ENCODE measurements at regions not wholly inside any gene's neighbourhood (a gene's known extent, or its start where the extent isn't known, plus 50 kb on each side); places are given as distances from the start of the nearest gene placed in this dataset.

GRCh38 chr9:88926781-88927505 is 64.3 kb upstream of the S1PR3 start:
- no peak overlapping the region for H3K4me3 ChIP-seq (ENCODE audit: insufficient read depth, low read length, poor library complexity, severe bottlenecking)
- H3K27me3 ChIP-seq (ENCODE audit: low read length): no peaks in the 10 kb centered on the region
- H3F3A ChIP-seq (ENCODE audit: insufficient read depth): peaks cover 11% of the 10 kb centered on the region
- H3K4me2 ChIP-seq (ENCODE audit: low read depth, low read length, poor library complexity, severe bottlenecking): peak overlapping the region; percentile 23
- no peak overlapping the region; the same call in 1 of the 2 replicates for H3K27ac ChIP-seq (ENCODE audit: low read depth, low read length)
- H4K20me1 ChIP-seq (ENCODE audit: low read depth, low read length): no peaks in the 10 kb centered on the region
- H3K36me3 ChIP-seq (ENCODE audit: low read length): peaks cover 5% of the 10 kb centered on the region; the same call in 1 of the 2 replicates
- no peaks in the 10 kb centered on the region for H3K9me2 ChIP-seq (replicated peaks; ENCODE audit: insufficient read depth, low read length)
- H3K9ac ChIP-seq (ENCODE audit: low read length): no peak overlapping the region
- no peaks in the 10 kb centered on the region for H3K79me2 ChIP-seq (ENCODE audit: insufficient read depth, low read length)
- no peaks in the 10 kb centered on the region; the same call in 1 of the 2 replicates for H3K9me3 ChIP-seq (ENCODE audit: insufficient read depth, low read length)
- H2AFZ ChIP-seq (ENCODE audit: low read depth, low read length, severe bottlenecking): no peak overlapping the region
- TF ChIP-seq EZH2phosphoT487 (conservative IDR thresholded peaks at IDR 0.05; ENCODE audit: low read length): no peak
- TF ChIP-seq CTCF (IDR thresholded peaks at IDR 0.05; ENCODE audit: insufficient read depth, low read length, poor library complexity, severe bottlenecking): no peak

- H3K79me2 ChIP-seq (ENCODE audit: insufficient read depth, low read length): no peaks in the 10 kb centered on the region
- H3K9me2 ChIP-seq (replicated peaks; ENCODE audit: insufficient read depth, low read length): no peaks in the 10 kb centered on the region
- H3F3A ChIP-seq (ENCODE audit: insufficient read depth): peaks cover 8% of the 10 kb centered on the region
- H3K9me3 ChIP-seq (ENCODE audit: insufficient read depth, low read length): no peaks in the 10 kb centered on the region; the same call in 1 of the 2 replicates
- no peaks in the 10 kb centered on the region for H4K20me1 ChIP-seq (ENCODE audit: low read depth, low read length)
- H3K27me3 ChIP-seq (ENCODE audit: low read length): no peaks in the 10 kb centered on the region
- H3K27ac ChIP-seq (ENCODE audit: low read depth, low read length): no peak overlapping the region; the same call in 1 of the 2 replicates
- TF ChIP-seq EZH2phosphoT487 (conservative IDR thresholded peaks at IDR 0.05; ENCODE audit: low read length) (no peak), CTCF (IDR thresholded peaks at IDR 0.05; ENCODE audit: insufficient read depth, low read length, poor library complexity, severe bottlenecking) (no peak)
- H3K9ac ChIP-seq (ENCODE audit: low read length): no peak overlapping the region
- peak overlapping the region; percentile 23 for H3K4me2 ChIP-seq (ENCODE audit: low read depth, low read length, poor library complexity, severe bottlenecking)
- H2AFZ ChIP-seq (ENCODE audit: low read depth, low read length, severe bottlenecking): no peak overlapping the region
- H3K4me3 ChIP-seq (ENCODE audit: insufficient read depth, low read length, poor library complexity, severe bottlenecking): no peak overlapping the region
- H3K36me3 ChIP-seq (ENCODE audit: low read length): peaks cover 5% of the 10 kb centered on the region; the same call in 1 of the 2 replicates
Measured at GRCh38 chr9:88927510-88927909, 63.8 kb upstream of the S1PR3 start.

- TF ChIP-seq CTCF (IDR thresholded peaks at IDR 0.05; ENCODE audit: insufficient read depth, low read length, poor library complexity, severe bottlenecking) (no peak), EZH2phosphoT487 (conservative IDR thresholded peaks at IDR 0.05; ENCODE audit: low read length) (no peak)
- no peak overlapping the region for H3K9ac ChIP-seq (ENCODE audit: low read length)
- no peak overlapping the region for H3K4me3 ChIP-seq (ENCODE audit: insufficient read depth, low read length, poor library complexity, severe bottlenecking)
- peaks cover 5% of the 10 kb centered on the region; the same call in 1 of the 2 replicates for H3K36me3 ChIP-seq (ENCODE audit: low read length)
- H3K27me3 ChIP-seq (ENCODE audit: low read length): no peaks in the 10 kb centered on the region
- H3F3A ChIP-seq (ENCODE audit: insufficient read depth): no peaks in the 10 kb centered on the region; the same call in 1 of the 2 replicates
- no peak overlapping the region for H3K4me2 ChIP-seq (ENCODE audit: low read depth, low read length, poor library complexity, severe bottlenecking)
- no peak overlapping the region for H2AFZ ChIP-seq (ENCODE audit: low read depth, low read length, severe bottlenecking)
- H3K9me3 ChIP-seq (ENCODE audit: insufficient read depth, low read length): no peaks in the 10 kb centered on the region; the same call in 1 of the 2 replicates
- H3K79me2 ChIP-seq (ENCODE audit: insufficient read depth, low read length): no peaks in the 10 kb centered on the region
- no peak overlapping the region for H3K27ac ChIP-seq (ENCODE audit: low read depth, low read length)
- H3K9me2 ChIP-seq (replicated peaks; ENCODE audit: insufficient read depth, low read length): no peaks in the 10 kb centered on the region
- no peaks in the 10 kb centered on the region for H4K20me1 ChIP-seq (ENCODE audit: low read depth, low read length)
Measured at GRCh38 chr9:88930716-88931115, 60.6 kb upstream of the S1PR3 start.

Data from SU-DHL-6 (cell line).